HCT116 (cell line): ENCODE measurements at regions not wholly inside any gene's neighbourhood (a gene's known extent, or its start where the extent isn't known, plus 50 kb on each side); places are given as distances from the start of the nearest gene placed in this dataset.

Experiments
- CBX3 ChIP-seq: IDR thresholded peaks from 2 replicates; pipeline ENCODE4 v1.6.1; 2012; ENCODE audit warnings: low read depth
- EGR1 ChIP-seq: IDR thresholded peaks from 2 replicates; pipeline ENCODE4 v1.6.1; 2012; ENCODE audit warnings: low read depth
- EZH2 ChIP-seq: fragments of 200-600 bp; sonication (generic); IDR thresholded peaks from 2 replicates; pipeline ENCODE4 v1.6.1; 2017; ENCODE audit warnings: antibody characterized with exemption, mixed run types
- ZNF274 ChIP-seq: fragments of 200-500 bp; sonication (Bioruptor generic); IDR thresholded peaks from 2 replicates; pipeline ENCODE4 v1.6.1; 2014; ENCODE audit warnings: mild to moderate bottlenecking, low read depth, low read length, inconsistent platforms
- TF ChIP-seq, protein P1 (sequence below), 3 experiments: fragments of 200-600 bp in 1 of 3; sonication (generic) in 1 of 3; IDR thresholded peaks in 2 of 3; conservative IDR thresholded peaks in 1 of 3; 2 replicates each; pipeline ENCODE4 v1.5.1; 2012 to 2017; ENCODE audit warnings: low read depth in 2 of 3, low read length in 2 of 3, antibody characterized with exemption in 1 of 3, borderline replicate concordance in 1 of 3, control low read depth in 1 of 3, mild to moderate bottlenecking in 1 of 3, mixed read lengths in 1 of 3, mixed run types in 1 of 3, moderate library complexity in 1 of 3; ENCODE audit not compliant: insufficient read depth in 1 of 3
- TF ChIP-seq, protein P2 (sequence below): IDR thresholded peaks from 2 replicates; pipeline ENCODE4 v1.6.1; 2012
- TF ChIP-seq, protein P3 (sequence below): IDR thresholded peaks from 2 replicates; pipeline ENCODE4 v1.6.1; 2012; ENCODE audit warnings: low read depth

DNA sequence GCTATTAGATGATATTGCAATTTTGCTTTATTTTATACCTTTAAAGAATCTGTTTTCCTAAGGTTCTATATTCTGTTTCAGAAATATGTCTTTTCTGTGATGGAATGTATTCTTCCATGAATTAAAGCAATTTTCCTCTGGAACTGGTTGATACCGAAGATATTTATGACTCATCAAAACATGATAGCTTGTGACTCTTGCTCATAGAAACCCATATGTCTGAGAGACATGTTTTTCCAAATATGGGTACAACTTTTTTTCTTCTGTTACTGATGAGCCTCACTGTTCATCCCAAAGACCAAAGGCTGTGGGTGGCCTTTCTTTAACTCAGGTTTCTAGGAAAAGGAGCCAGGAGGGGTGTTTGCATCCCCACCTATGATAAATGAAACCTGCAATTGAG is 126.1 kb upstream of the PAPPA start:
- TF ChIP-seq, protein P1, sequence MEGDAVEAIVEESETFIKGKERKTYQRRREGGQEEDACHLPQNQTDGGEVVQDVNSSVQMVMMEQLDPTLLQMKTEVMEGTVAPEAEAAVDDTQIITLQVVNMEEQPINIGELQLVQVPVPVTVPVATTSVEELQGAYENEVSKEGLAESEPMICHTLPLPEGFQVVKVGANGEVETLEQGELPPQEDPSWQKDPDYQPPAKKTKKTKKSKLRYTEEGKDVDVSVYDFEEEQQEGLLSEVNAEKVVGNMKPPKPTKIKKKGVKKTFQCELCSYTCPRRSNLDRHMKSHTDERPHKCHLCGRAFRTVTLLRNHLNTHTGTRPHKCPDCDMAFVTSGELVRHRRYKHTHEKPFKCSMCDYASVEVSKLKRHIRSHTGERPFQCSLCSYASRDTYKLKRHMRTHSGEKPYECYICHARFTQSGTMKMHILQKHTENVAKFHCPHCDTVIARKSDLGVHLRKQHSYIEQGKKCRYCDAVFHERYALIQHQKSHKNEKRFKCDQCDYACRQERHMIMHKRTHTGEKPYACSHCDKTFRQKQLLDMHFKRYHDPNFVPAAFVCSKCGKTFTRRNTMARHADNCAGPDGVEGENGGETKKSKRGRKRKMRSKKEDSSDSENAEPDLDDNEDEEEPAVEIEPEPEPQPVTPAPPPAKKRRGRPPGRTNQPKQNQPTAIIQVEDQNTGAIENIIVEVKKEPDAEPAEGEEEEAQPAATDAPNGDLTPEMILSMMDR (IDR thresholded peaks at IDR 0.05 in 2 of 3, conservative IDR thresholded peaks at IDR 0.05 in 1 of 3; ENCODE audit: borderline replicate concordance in 1 of 3, insufficient read depth in 1 of 3, low read depth in 2 of 3, low read length in 2 of 3) = no peak
- TF ChIP-seq, protein P2, sequence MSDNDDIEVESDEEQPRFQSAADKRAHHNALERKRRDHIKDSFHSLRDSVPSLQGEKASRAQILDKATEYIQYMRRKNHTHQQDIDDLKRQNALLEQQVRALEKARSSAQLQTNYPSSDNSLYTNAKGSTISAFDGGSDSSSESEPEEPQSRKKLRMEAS = no peak
- TF ChIP-seq EZH2 (no peak), ZNF274 (no peak), EGR1 (no peak), CBX3 (no peak)
- TF ChIP-seq, protein P3, sequence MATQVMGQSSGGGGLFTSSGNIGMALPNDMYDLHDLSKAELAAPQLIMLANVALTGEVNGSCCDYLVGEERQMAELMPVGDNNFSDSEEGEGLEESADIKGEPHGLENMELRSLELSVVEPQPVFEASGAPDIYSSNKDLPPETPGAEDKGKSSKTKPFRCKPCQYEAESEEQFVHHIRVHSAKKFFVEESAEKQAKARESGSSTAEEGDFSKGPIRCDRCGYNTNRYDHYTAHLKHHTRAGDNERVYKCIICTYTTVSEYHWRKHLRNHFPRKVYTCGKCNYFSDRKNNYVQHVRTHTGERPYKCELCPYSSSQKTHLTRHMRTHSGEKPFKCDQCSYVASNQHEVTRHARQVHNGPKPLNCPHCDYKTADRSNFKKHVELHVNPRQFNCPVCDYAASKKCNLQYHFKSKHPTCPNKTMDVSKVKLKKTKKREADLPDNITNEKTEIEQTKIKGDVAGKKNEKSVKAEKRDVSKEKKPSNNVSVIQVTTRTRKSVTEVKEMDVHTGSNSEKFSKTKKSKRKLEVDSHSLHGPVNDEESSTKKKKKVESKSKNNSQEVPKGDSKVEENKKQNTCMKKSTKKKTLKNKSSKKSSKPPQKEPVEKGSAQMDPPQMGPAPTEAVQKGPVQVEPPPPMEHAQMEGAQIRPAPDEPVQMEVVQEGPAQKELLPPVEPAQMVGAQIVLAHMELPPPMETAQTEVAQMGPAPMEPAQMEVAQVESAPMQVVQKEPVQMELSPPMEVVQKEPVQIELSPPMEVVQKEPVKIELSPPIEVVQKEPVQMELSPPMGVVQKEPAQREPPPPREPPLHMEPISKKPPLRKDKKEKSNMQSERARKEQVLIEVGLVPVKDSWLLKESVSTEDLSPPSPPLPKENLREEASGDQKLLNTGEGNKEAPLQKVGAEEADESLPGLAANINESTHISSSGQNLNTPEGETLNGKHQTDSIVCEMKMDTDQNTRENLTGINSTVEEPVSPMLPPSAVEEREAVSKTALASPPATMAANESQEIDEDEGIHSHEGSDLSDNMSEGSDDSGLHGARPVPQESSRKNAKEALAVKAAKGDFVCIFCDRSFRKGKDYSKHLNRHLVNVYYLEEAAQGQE = no peak
